Right atrium auricular region (tissue), 2 donors: ENCODE measurements at regions not wholly inside any gene's neighbourhood (a gene's known extent, or its start where the extent isn't known, plus 50 kb on each side); places are given as distances from the start of the nearest gene placed in this dataset.
"Not testable (repeated sequence)": the region's sequence is repeated elsewhere in the genome, so short reads cannot be mapped to it uniquely, and the experiment has no call there.

Source experiments
- DNase-seq: peaks from one replicate; pipeline ENCODE4 v3.0.0-alpha.2; 2019; ENCODE audit warnings: low spot score
- H3K27ac ChIP-seq, 2 donors: fragments of 200-600 bp; sonication (generic); 1 replicate in 1 of 2; 2 replicates in 1 of 2; pipeline ENCODE4 v1.5.1; 2016 to 2019
- H3K27me3 ChIP-seq, 2 donors: fragments of 200-600 bp; sonication (generic); one replicate each; pipeline versions ENCODE4 v1.5.1 to v1.6.0; 2017 to 2019
- H3K36me3 ChIP-seq: fragments of 200-600 bp; sonication (generic); one replicate; pipeline ENCODE4 v1.5.1; 2016
- H3K4me1 ChIP-seq, 2 donors: fragments of 200-600 bp; sonication (generic); one replicate each; pipeline versions ENCODE4 v1.5.1 to v1.6.0; 2017 to 2019
- H3K4me3 ChIP-seq, 2 donors: fragments of 200-600 bp; sonication (generic); 1 replicate in 1 of 2; 2 replicates in 1 of 2; pipeline ENCODE4 v1.5.1; 2017 to 2019; ENCODE audit warnings: mild to moderate bottlenecking in 1 of 2, moderate library complexity in 1 of 2
- H3K9me3 ChIP-seq, 2 donors: fragments of 200-600 bp; sonication (generic); one replicate each; pipeline ENCODE4 v1.5.1; 2019
- CTCF ChIP-seq, 2 donors: fragments of 200-600 bp; sonication (generic); IDR thresholded peaks; one replicate each; pipeline ENCODE4 v1.5.1; 2019; ENCODE audit warnings: antibody characterized with exemption in 2 of 2

DNA sequence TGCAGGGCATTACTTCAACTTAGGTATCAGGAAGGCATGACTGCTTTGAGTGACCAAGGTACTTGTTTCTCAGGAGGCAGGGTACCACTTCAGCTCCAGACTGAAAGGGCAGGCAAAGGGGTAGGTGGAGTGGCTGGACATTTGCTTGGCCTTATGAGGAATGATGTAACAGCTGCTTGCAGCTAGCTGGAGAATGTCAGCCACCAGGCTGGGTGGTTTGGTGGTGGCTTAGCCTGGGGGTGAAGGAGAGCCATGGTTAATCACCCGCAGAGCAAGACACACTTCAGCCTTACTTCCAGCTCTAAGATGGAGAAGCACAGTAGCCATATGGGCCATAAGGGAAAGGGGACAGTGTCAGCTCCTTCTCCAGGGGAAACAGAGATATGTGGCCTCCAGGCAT, 146.1 kb downstream of the APIP start:
- Histone ChIP-seq H3K4me1 (no peaks in the 10 kb centered on the region), H3K4me3 (no peak overlapping the region), H3K27ac (no peak overlapping the region), H3K9me3 (peaks cover 0 to 3% of the 10 kb centered on the region in 2 donors), H3K27me3 (no peaks in the 10 kb centered on the region), H3K36me3 (no peaks in the 10 kb centered on the region)
- DNase-seq: no peak
- TF ChIP-seq CTCF (IDR thresholded peaks at IDR 0.05): no peak

- no peaks in the 10 kb centered on the region for H3K36me3 ChIP-seq
- no peak overlapping the region for H3K4me3 ChIP-seq
- no peaks in the 10 kb centered on the region for H3K4me1 ChIP-seq
- H3K9me3 ChIP-seq: peaks cover 0 to 7% of the 10 kb centered on the region in 2 donors
- H3K27ac ChIP-seq: no peak overlapping the region
- no peaks in the 10 kb centered on the region for H3K27me3 ChIP-seq
- no peak for DNase-seq
- TF ChIP-seq CTCF (IDR thresholded peaks at IDR 0.05): no peak
Observed at GRCh38 chr11:34769224-34769623, 147.0 kb downstream of the APIP start.

GRCh38 chr11:34762625-34763024, 141.7 kb downstream of the EHF start:
- H3K36me3 ChIP-seq, DNase-seq, H3K27ac ChIP-seq, H3K4me3 ChIP-seq, H3K4me1 ChIP-seq, H3K27me3 ChIP-seq: not testable (repeated sequence)
- H3K9me3 ChIP-seq: peaks cover 0 to 14% of the 10 kb centered on the region in 2 donors

GRCh38 chr11:34758262-34758661, 137.4 kb downstream of the EHF start:
- no peak for TF ChIP-seq CTCF (IDR thresholded peaks at IDR 0.05)
- H3K36me3 ChIP-seq: no peaks in the 10 kb centered on the region
- H3K27me3 ChIP-seq: no peaks in the 10 kb centered on the region
- H3K4me3 ChIP-seq: no peak overlapping the region
- no peaks in the 10 kb centered on the region for H3K4me1 ChIP-seq
- H3K9me3 ChIP-seq: peaks cover 0 to 7% of the 10 kb centered on the region in 2 donors
- DNase-seq: no peak
- no peak overlapping the region for H3K27ac ChIP-seq

- TF ChIP-seq CTCF (IDR thresholded peaks at IDR 0.05): no peak
- DNase-seq: no peak
- H3K4me1 ChIP-seq: no peaks in the 10 kb centered on the region
- H3K4me3 ChIP-seq: no peak overlapping the region
- peaks cover 0 to 7% of the 10 kb centered on the region in 2 donors for H3K9me3 ChIP-seq
- H3K36me3 ChIP-seq: no peaks in the 10 kb centered on the region
- no peaks in the 10 kb centered on the region for H3K27me3 ChIP-seq
- no peak overlapping the region for H3K27ac ChIP-seq
Observed at GRCh38 chr11:34757026-34757451, 136.1 kb downstream of the EHF start.

GRCh38 chr11:34756591-34756990, 135.7 kb downstream of the EHF start:
- no peaks in the 10 kb centered on the region for H3K27me3 ChIP-seq
- H3K9me3 ChIP-seq: peaks cover 0 to 7% of the 10 kb centered on the region in 2 donors
- no peaks in the 10 kb centered on the region for H3K4me1 ChIP-seq
- no peaks in the 10 kb centered on the region for H3K36me3 ChIP-seq
- H3K4me3 ChIP-seq: no peak overlapping the region
- H3K27ac ChIP-seq: no peak overlapping the region
- no peak for TF ChIP-seq CTCF (IDR thresholded peaks at IDR 0.05)
- no peak for DNase-seq
